ENCODE measurements at regions not wholly inside any gene's neighbourhood (a gene's known extent, or its start where the extent isn't known, plus 50 kb on each side); places are given as distances from the start of the nearest gene placed in this dataset.

- TF ChIP-seq CTCF (IDR thresholded peaks at IDR 0.05; ENCODE audit: low read length) (no peak), EZH2 (optimal IDR thresholded peaks at IDR 0.05; ENCODE audit: low read depth, low read length) (no peak), EZH2phosphoT487 (IDR thresholded peaks at IDR 0.05; ENCODE audit: low read length) (no peak)
These were observed 580.5 kb upstream of the CHORDC1 start for GRCh38 chr11:90803366-90803765.
